Type B pancreatic cell (in vitro differentiated cells): ENCODE measurements at regions not wholly inside any gene's neighbourhood (a gene's known extent, or its start where the extent isn't known, plus 50 kb on each side); places are given as distances from the start of the nearest gene placed in this dataset.

Experiments used
- DNase-seq: peaks from one replicate; pipeline ENCODE4 v3.0.0; 2021; ENCODE audit warnings: mixed read lengths; ENCODE audit not compliant: unreplicated experiment; ENCODE audit errors: extremely low spot score
- H3K27ac Mint-ChIP-seq: 2 replicates; pipeline ENCODE4 v1.8.0; 2021; ENCODE audit warnings: mild to moderate bottlenecking, mixed read lengths
- H3K27me3 Mint-ChIP-seq: 2 replicates; pipeline ENCODE4 v1.8.0; 2021; ENCODE audit warnings: mixed read lengths
- H3K36me3 Mint-ChIP-seq: 2 replicates; pipeline ENCODE4 v1.8.0; 2021; ENCODE audit warnings: mixed read lengths
- H3K4me1 Mint-ChIP-seq: one replicate; pipeline ENCODE4 v1.8.0; 2021; ENCODE audit warnings: mixed read lengths; ENCODE audit not compliant: unreplicated experiment
- H3K4me3 Mint-ChIP-seq: 2 replicates; pipeline ENCODE4 v1.8.0; 2021; ENCODE audit warnings: mild to moderate bottlenecking, mixed read lengths
- H3K9me3 Mint-ChIP-seq: 2 replicates; pipeline ENCODE4 v1.8.0; 2021; ENCODE audit warnings: mixed read lengths
- CTCF ChIP-seq: fragments of 200-600 bp; sonication (generic); conservative IDR thresholded peaks from 2 replicates; pipeline ENCODE4 v1.5.0; 2021; ENCODE audit warnings: antibody characterized with exemption, mild to moderate bottlenecking

GRCh38 chr5:155780260-155780659, 546.7 kb upstream of the SGCD start:
- Mint-ChIP-seq H3K4me1 (no peaks in the 10 kb centered on the region), H3K27ac (no peak overlapping the region), H3K9me3 (no peaks in the 10 kb centered on the region), H3K36me3 (no peaks in the 10 kb centered on the region), H3K4me3 (no peak overlapping the region), H3K27me3 (no peaks in the 10 kb centered on the region)
- DNase-seq, result no peak
- TF ChIP-seq CTCF, result no peak

- H3K9me3 Mint-ChIP-seq, result no peaks in the 10 kb centered on the region
- H3K4me1 Mint-ChIP-seq, result no peaks in the 10 kb centered on the region
- no peaks in the 10 kb centered on the region for H3K27me3 Mint-ChIP-seq
- no peak for TF ChIP-seq CTCF
- DNase-seq, result no peak
- no peak overlapping the region for H3K27ac Mint-ChIP-seq
- no peaks in the 10 kb centered on the region for H3K36me3 Mint-ChIP-seq
- no peak overlapping the region for H3K4me3 Mint-ChIP-seq
These were observed 543.7 kb upstream of the SGCD start for GRCh38 chr5:155783246-155783645.

- Mint-ChIP-seq H3K27me3 (no peaks in the 10 kb centered on the region), H3K27ac (no peak overlapping the region), H3K9me3 (no peaks in the 10 kb centered on the region), H3K4me3 (no peak overlapping the region), H3K36me3 (no peaks in the 10 kb centered on the region), H3K4me1 (no peaks in the 10 kb centered on the region)
- no peak for TF ChIP-seq CTCF
- no peak for DNase-seq
These were observed 543.2 kb upstream of the SGCD start for GRCh38 chr5:155783791-155784190.

GRCh38 chr5:155786108-155786507, 540.9 kb upstream of the SGCD start:
- no peak for DNase-seq
- no peak overlapping the region for H3K4me3 Mint-ChIP-seq
- TF ChIP-seq CTCF, result no peak
- no peaks in the 10 kb centered on the region for H3K4me1 Mint-ChIP-seq
- H3K27me3 Mint-ChIP-seq, result no peaks in the 10 kb centered on the region
- no peaks in the 10 kb centered on the region for H3K36me3 Mint-ChIP-seq
- no peak overlapping the region for H3K27ac Mint-ChIP-seq
- no peaks in the 10 kb centered on the region for H3K9me3 Mint-ChIP-seq

GRCh38 chr5:155792873-155793272, 534.1 kb upstream of the SGCD start:
- DNase-seq, result no peak
- H3K27me3 Mint-ChIP-seq, result no peaks in the 10 kb centered on the region
- H3K27ac Mint-ChIP-seq, result no peak overlapping the region
- peaks cover 9% of the 10 kb centered on the region for H3K9me3 Mint-ChIP-seq
- no peaks in the 10 kb centered on the region for H3K36me3 Mint-ChIP-seq
- H3K4me3 Mint-ChIP-seq, result no peak overlapping the region
- no peak for TF ChIP-seq CTCF
- no peaks in the 10 kb centered on the region for H3K4me1 Mint-ChIP-seq

- no peaks in the 10 kb centered on the region for H3K4me1 Mint-ChIP-seq
- H3K27me3 Mint-ChIP-seq, result no peaks in the 10 kb centered on the region
- H3K36me3 Mint-ChIP-seq, result no peaks in the 10 kb centered on the region
- DNase-seq, result no peak
- no peak overlapping the region for H3K4me3 Mint-ChIP-seq
- H3K9me3 Mint-ChIP-seq, result peaks cover 9% of the 10 kb centered on the region
- no peak overlapping the region for H3K27ac Mint-ChIP-seq
- TF ChIP-seq CTCF, result no peak
These were observed 532.2 kb upstream of the SGCD start for GRCh38 chr5:155794795-155795194.
